ENCODE measurements at regions not wholly inside any gene's neighbourhood (a gene's known extent, or its start where the extent isn't known, plus 50 kb on each side); places are given as distances from the start of the nearest gene placed in this dataset.

- TF ChIP-seq HDGF (IDR thresholded peaks at IDR 0.05; ENCODE audit: borderline replicate concordance) (no peak), FOXA1 (IDR thresholded peaks at IDR 0.05) (no peak), PKNOX1 (IDR thresholded peaks at IDR 0.05) (no peak), ZNF384 (IDR thresholded peaks at IDR 0.05) (no peak), BHLHE40 (IDR thresholded peaks at IDR 0.05; ENCODE audit: borderline replicate concordance) (no peak), L3MBTL2 (conservative IDR thresholded peaks at IDR 0.05) (no peak), FOXM1 (IDR thresholded peaks at IDR 0.05; ENCODE audit: borderline replicate concordance) (no peak), CTBP1 (IDR thresholded peaks at IDR 0.05; ENCODE audit: borderline replicate concordance) (no peak), SP1 (IDR thresholded peaks at IDR 0.05) (no peak)
These were observed 154.2 kb upstream of the HAND2 start for GRCh38 chr4:173684223-173684622.

Measured in HEK293T (cell line).